SIG-M5 treated with dmso at 0.1 percent for 504 hours (cell line): ENCODE measurements at regions not wholly inside any gene's neighbourhood (a gene's known extent, or its start where the extent isn't known, plus 50 kb on each side); places are given as distances from the start of the nearest gene placed in this dataset.
"Not testable (repeated sequence)": the region's sequence is repeated elsewhere in the genome, so short reads cannot be mapped to it uniquely, and the experiment has no call there.

ENCODE experiments used
- DNase-seq: peaks from one replicate; lab custom pipeline; 2025; ENCODE audit not compliant: unreplicated experiment; lab: John Stamatoyannopoulos, UW

DNA sequence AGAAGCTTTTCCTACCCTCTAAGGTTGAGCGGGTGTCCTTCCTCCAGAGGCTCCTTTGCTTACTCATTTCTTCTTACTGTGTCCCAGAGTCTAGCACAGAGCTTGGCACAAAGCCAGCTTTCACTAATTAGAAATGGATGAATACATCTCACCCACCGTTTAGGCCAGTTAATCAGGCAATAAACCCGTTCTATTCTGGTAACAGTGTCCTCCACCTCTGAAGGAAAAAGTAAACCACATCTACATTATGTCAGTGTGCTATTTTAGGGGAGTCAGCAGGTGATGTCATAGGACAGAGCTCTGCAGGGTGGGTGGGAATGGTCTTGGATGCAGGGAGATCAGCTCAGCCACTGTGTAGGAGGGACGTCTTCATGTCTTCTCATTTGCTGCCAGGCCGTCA is 109.2 kb downstream of the OSTF1 start:
- no peak for DNase-seq

DNA sequence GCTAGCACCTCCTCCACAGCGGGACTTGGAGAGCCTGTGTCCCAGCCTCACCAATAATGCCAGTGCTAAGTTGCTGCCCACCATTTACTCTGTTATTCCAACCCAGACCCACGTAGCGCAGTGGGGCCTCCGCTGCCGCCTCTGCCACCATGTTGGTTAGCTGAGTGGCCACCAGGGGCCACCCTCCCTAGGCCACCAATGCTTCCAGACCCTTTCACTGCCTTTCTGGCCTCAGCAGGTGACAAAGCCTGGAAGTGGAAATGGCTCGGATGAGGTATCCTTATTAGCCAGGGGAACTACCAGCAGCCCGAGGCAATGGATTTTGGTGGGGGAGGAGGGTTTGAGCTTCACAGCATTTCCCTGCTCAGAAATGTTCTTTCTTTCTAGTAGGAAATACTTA is 110.1 kb downstream of the OSTF1 start:
- no peak for DNase-seq

DNA sequence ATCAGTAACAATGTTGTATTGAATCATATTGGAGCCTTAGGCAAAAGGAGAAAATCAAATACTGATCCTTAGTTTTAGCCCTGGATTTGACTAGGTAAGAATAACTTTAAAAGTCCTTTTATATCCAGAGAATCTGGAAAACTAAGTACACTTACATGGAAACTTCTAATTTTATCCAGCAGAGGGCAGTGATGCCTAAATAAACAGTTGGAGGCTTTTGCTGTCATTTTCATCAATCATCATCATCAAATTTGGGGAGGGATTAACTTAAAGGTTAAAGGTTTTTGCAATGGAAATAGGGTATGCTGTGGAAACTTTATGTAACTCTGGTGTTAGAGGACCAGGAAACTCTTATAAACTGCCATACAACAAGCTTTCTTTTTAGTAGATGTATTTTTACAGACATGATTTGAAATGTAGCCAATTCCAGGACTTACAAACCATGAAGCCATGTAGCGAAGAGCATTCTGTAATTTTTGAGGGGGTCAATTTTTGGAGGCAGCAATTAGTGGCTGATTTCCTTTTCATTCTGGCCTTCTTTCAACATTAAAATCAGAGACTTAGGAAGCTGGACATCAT is 112.7 kb downstream of the OSTF1 start:
- peak; percentile 33 for DNase-seq

DNA sequence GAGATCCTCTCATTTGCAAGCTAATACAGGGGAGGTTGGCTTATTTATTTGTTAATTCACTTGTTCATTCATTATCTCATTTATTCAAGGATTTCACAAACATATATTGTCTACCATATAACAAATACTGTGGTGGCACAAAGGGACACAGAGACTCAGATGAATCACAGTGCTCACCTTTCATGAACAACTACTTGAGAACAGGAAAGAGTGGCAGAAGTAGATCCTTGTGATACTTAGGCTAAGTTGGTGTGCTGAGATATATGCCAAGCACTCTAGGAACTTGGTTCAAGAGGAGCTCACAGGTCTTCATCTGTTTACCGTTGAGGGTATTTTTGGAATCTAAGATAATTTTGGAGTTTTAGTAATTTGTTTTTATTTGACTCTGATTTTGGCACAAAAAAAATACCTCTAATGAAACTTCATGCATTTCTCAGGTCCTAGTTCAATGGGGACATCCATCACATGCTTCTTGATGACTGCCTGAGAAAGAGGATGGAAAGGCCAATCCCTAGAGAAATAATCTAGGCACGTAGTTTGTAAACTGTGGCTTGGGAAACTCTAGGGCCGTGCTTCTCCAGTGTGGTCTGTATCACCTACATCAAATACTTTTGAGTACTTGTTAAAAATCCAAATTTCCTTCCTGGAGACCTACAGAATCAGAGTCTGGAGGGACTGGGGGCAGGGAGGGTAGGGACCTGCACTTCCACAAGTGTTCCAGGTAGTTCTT is 113.3 kb downstream of the OSTF1 start:
- no peak for DNase-seq

DNA sequence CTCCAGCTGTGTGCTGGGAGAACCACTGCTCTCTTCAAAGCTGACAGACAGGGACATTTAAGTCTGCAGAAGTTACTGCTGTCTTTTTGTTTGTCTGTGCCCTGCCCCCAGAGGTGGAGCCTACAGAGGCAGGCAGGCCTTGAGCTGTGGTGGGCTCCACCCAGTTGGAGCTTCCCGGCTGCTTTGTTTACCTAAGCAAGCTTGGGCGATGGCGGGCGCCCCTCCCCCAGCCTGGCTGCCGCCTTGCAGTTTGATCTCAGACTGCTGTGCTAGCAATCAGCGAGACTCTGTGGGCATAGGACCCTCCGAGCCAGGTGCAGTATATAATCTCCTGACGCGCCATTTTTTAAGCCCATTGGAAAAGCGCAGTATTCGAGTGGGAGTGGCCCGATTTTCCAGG is 119.7 kb downstream of the OSTF1 start:
- not testable (repeated sequence) for DNase-seq

DNA sequence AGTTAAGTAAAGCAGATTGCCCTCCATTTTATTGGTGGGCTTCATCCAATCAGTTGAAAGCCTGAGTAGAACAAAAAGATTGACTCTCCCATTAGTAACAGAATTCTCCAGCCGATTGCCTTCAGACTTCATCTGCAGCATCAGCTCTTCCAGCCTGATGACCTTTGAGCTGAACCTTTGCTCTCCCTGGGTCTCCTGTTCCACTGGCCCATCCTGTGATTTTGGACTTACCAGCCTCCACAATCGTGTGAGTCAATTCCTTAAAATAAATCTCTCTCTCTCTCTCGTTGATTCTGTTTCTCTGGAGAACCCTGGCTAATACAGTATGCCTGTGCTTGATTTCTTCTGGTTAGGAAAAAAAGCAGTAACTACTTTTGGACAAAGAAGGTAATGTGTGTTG is 121.9 kb downstream of the OSTF1 start:
- DNase-seq, result no peak

DNA sequence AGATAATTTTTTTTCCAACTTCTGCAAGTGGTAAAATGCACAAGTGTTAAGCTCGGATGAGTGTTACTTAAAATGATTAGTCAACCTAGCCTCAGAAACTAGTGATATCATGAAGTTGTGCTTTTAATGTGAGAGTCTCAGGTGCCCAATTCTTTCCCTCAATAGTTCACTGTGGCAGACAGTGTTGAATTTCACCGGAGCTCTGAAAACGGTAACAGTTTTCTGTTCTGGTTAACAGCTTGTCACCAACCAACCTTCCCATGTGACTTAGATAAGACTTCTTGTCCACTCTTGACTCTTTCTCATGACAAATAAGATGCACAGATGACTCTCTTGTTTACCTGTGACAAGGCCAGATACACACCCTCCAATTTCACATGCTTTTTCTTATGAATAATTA is 125.5 kb downstream of the OSTF1 start:
- no peak for DNase-seq

DNA sequence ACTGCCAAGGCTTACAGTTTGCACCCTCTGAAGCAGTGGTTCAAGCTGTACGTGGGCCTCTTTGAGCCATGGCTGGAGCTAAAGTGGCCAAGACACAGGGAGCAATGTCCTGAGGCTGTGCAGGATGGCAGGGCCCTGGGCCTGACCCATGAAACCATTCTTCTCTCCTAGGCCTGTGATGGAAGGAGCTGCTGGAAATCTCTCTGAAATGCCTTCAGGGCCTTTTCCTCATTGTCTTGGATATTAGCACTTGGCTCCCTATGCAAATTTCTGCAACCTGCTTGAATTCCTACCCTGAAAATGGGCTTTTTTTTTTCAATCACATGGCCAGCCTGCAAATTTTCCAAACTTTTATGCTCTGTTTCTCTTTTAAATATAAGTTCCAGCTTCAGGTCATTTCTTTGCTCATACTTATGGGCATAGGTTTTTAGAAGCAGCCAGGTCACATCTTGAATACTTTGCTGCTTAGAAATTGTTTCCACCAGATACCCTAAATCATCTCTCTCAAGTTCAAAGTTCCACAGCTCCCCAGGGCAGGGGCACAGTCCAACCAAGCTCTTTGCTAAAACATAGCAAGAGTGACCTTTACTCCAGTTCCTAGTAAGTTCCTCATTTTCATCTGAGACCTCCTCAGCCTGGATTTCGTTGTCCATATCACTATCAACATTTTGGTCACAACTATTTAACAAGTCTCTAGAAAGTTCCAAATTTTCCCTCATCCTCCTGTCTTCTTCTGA is 138.3 kb downstream of the OSTF1 start:
- DNase-seq, result no peak

DNA sequence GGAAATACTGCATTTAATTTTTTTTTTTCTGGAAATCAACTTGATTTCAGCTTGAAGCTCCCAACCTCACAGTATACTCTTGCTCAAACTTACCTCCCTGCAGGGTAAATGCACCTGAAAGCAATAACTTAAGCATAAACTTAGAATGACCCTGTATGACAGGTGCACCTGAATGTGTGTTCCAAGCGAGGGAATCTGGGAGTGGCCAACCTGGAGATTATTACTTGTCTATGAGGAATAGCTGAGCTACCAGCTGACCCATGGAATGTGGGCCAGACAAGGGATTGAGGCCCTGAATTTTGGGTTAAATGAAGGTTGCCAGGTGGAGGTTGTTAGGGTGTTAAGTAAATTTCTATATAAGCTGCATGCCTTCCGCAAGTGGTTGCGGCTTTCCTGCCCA is 140.6 kb downstream of the OSTF1 start:
- DNase-seq, result no peak

DNA sequence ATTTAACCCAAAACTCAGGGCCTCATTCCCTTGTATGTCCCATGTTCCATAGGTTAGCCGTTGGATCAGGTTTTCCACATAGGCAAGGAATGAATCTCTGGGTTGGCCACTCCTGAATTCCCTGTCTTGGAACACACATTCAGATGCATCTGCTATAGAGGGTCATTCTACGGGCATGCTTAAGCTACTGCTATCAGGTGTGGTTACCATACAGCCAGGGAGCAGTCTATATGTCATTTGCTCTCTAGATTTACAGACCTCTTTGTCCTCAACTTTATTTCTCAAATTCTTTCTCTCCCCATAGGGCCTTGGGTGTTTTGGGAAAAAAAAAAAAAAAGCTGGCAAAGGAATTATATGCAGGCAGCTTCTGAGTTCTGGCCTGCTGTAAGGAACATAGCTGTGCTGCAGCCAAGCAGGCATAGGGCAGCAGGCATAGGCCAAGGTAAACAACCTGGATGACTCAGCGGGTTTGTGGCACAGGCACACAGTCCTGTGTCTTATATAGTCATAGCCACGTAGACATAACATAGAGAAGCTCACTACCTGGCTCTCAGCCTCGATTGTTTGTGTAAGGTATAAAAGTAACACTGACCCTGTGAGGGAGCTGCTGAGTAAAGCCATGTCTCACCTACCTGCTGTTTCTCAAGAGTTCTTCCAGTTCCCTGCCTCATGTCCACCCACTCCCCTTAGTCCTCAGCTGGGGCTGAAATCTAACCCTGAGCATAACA is 141.5 kb downstream of the OSTF1 start:
- DNase-seq, result no peak

DNA sequence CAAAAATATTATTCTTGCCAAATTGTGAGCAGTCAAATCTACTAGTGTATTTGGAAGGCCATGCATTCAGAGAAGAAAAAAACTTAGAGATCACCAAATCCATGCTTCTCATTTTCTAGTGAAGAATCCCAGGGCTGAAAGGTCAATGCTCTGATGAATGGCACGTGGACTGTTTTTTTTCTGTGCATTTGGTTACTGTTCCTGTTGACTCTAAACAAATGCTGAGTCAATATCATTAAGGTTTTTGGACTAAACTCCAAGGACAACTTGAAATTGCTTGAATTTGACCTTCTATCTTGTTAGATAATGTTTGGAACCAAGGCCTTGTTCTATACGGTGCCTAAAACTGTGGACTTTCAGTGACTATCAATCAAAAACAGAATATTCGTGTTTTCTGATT is 142.2 kb downstream of the OSTF1 start:
- DNase-seq, result no peak

DNA sequence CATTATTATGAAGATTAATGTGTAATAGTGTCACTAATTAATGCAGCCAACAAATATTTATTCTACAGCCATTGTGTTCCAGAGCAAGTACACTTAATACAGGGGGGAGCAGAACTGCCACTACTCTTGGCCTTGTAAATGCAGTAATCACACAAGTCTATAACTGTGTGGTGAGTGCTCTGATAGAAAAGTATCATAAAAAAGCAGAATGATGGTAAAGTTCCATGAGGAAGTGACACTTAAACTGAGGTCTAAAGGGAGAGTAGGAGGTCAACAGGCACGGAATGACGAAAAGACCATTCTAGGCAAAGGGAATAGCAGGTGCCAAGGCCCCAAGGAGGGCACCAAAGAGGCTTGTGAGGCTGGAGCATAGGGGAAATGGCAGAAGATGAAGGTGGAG is 142.9 kb downstream of the OSTF1 start:
- DNase-seq, result no peak

DNA sequence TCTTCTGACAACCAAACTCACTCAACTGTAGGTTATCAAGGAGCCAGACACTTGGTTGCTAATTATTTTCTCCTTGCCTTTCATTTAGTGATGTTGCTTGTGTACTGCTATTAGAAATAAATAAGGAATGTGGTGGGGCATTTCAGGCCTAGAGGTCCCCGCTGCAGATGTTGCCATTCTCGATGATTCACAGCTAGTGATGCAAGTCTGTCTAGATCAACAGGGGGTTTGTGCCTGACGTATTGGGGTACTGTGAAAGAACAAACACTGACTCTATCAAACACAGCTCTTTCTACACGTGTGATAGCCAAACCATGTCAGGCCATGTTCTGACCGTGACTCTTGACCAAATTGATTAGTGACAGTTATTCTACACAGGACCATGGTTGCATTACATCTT is 144.7 kb downstream of the OSTF1 start:
- no peak for DNase-seq

DNA sequence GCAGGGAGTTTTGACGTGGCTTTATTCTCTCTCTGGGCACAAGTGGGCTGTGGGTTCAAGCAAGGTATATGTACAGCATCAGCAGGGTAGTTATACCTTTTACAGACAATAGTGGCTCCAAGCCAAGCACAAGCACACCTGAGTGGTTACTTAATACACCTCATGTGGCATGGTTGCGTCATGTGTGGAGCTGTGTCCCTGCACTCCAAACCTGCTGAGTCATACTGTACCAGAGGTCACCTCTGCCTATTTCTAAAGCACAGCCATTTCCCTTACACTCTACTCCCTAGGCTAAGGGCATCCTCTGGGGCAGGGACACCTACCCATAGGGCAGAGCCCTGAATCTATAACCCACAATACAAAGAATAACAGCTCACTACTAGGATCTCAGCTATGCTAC is 147.3 kb downstream of the OSTF1 start:
- DNase-seq, result no peak

DNA sequence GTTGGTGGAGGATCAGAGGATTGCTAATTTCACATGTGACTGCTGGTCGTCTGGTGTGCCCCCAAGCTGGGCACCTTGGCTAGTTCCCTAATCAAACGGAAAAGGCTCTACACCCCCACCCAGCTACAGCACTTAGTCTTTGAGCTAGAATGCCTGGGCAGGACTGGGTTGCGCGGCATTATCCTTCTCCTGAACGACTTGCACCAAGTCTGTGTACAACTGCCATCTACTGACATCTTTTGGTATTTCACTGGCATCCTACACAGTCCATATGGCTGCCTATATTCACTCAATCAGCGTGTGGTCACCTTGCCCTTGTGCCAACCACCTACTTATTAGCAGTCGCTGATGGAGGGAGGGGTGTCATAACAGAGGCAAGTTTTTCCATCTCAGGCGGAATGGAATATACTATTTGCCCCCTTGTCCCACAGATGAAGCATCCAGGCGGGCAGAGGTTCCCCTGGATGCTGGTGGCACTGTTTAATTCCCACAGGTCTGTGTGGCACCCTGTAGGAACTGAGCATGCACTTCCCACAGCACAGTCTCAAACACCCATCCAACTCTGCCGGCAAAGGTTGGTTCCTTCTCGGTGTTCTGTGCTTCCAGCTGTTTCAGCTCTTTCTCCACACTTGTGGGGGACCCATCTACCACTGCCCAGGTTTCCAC is 150.1 kb downstream of the OSTF1 start:
- DNase-seq, result peak; percentile 16

DNA sequence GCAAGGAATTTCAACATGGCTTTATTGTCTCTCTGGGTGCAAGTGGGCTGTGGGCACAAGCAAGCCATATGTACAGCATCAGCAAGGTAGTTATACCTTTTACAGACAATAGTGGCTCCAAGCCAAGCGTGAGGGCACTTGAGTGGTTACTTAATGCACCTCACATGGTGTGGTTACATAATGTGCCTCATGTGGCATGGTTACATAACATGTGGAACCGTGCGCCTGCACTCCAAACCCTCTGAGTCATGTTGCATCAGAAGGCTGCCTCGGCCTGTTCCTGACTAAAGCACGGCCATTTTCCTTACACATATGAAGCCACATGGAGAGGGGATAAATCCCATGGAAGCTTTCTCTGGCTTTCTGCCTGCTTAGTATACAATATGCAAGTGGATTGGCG is 150.9 kb downstream of the OSTF1 start:
- peak; percentile 43 for DNase-seq

DNA sequence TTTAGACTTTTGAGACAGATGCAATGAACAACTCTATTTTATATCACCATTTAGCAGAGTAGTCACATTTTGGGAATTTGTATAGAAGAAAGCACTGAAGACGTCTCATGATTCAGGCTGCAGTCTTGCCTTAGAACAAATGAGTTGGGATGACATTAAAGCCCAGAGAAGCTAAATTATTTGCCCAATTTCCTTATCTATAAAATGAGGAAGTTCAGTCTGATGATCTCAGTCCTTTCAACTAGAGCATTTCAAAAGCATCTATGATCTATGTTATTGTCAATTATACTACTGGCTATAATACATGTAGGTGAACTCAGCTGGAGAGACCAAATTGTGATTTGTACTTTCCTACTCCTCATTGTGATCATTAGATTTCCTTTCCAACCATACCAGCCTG is 154.1 kb downstream of the OSTF1 start:
- no peak for DNase-seq

DNA sequence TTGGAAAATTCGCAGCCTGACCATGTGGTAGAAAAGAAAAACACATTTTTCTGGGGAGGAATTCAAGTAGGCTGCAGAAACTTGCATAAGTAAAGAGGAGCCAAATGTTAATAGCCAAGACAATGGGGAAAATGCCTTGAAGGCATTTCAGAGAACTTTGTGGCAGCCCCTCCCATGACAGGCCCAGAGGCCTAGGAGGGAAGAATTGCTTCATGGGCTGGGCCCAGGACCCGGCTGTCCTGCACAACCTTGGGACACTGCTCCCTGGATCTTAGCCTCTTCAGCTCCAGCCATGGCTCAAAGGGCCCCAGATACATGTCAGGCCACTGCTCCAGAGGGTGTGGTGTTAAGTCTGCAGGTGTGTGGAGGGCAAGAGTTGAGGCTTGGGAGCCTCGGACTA is 158.6 kb downstream of the OSTF1 start:
- DNase-seq, result no peak

DNA sequence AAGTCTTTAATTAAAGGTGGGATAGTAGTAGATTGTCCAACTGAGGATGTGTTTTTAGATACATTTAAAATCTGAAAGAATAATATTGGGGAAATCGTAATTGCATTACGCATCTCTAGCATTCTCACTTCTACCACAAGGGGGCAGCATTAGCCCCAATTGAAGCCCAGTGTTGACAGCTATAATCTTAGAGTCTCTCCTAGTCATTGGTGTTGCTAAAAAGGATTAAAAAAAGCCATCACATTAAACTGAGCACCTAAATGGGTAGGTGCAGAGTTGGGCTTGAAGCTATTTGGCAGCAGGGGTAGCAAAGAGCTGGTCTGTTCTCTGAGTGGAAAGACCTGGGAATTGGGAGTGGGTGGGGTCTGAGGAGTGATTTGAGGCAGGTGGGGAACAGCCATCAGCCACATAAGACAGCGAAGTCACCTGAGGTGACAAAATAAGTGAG is 177.2 kb downstream of the OSTF1 start:
- peak; percentile 28 for DNase-seq

DNA sequence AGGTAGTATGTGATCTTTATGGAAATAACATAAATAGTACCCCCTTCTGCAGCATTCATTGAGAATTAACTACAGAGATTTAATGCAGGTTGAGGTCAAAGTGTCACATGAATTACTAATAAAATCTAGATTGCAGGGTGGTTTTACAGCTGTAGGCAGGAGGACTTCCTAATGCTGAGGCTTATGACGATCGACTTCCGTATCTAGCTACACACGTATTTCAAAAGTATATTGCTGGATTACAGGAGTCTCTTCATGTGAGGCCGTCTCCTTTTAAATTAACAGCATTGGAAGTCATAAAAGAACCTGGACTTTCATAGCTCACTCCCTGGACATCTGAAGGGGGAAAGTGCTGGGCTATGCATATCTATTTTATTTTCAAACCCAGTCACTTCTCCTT is 180.9 kb downstream of the OSTF1 start:
- no peak for DNase-seq

DNA sequence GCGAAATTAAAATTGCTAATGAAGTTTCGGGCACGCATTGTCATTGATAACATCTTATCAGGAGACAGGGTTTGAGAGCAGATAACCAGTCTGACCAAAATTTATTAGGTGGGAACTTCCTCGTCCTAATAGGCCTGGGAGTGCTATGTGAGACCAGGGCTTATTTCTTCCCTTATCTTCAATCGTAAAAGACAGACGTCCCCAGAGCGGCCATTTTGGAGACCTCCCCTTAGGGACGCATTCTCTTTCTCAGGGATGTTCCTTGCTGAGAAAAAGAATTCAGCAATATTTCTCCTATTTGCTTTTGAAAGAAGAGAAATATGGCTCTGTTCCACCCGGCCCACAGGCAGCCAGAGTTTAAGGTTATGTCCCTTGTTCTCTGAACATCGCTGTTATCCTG is 184.7 kb downstream of the OSTF1 start:
- DNase-seq, result not testable (repeated sequence)
